H9 (cell line): ENCODE measurements at regions not wholly inside any gene's neighbourhood (a gene's known extent, or its start where the extent isn't known, plus 50 kb on each side); places are given as distances from the start of the nearest gene placed in this dataset.

Source experiments
- DNase-seq: peaks from one replicate; pipeline ENCODE4 v3.0.0-alpha.2; 2017
- H2AFZ ChIP-seq: one replicate; pipeline ENCODE4 v1.6.1; 2013; ENCODE audit warnings: mild to moderate bottlenecking, low read length, control low read depth, moderate library complexity
- H2AK5ac ChIP-seq: 2 replicates; pipeline ENCODE4 v1.6.1; 2013; ENCODE audit warnings: low read length, control low read depth, mixed read lengths; ENCODE audit not compliant: insufficient read length
- H2BK120ac ChIP-seq: one replicate; pipeline ENCODE4 v1.6.1; 2013; ENCODE audit warnings: low read depth, mild to moderate bottlenecking, low read length, control low read depth, inconsistent platforms; ENCODE audit not compliant: poor library complexity, severe bottlenecking
- H2BK12ac ChIP-seq: 2 replicates; pipeline ENCODE4 v1.6.1; 2013; ENCODE audit warnings: low read length, control low read depth, mixed read lengths, low read depth; ENCODE audit not compliant: insufficient read length
- H2BK15ac ChIP-seq: 2 replicates; pipeline ENCODE4 v1.6.1; 2013; ENCODE audit warnings: low read depth, low read length, control low read depth
- H2BK20ac ChIP-seq: one replicate; pipeline ENCODE4 v1.6.1; 2013; ENCODE audit warnings: low read depth, mild to moderate bottlenecking, low read length, control low read depth, inconsistent platforms; ENCODE audit not compliant: poor library complexity, severe bottlenecking
- H2BK5ac ChIP-seq: 2 replicates; pipeline ENCODE4 v1.6.1; 2013; ENCODE audit warnings: low read length, control low read depth, mixed read lengths; ENCODE audit not compliant: insufficient read length
- H3K14ac ChIP-seq: 2 replicates; pipeline ENCODE4 v1.6.1; 2013; ENCODE audit warnings: low read length, control low read depth; ENCODE audit not compliant: insufficient read depth
- H3K18ac ChIP-seq: 2 replicates; pipeline ENCODE4 v1.6.1; 2013; ENCODE audit warnings: low read depth, mild to moderate bottlenecking, mixed read lengths, low read length, control low read depth; ENCODE audit not compliant: insufficient read length
- H3K23ac ChIP-seq: 2 replicates; pipeline ENCODE4 v1.6.1; 2013; ENCODE audit warnings: low read length, control low read depth, mixed read lengths, low read depth; ENCODE audit not compliant: insufficient read length
- H3K23me2 ChIP-seq: 2 replicates; pipeline ENCODE4 v1.6.1; 2013; ENCODE audit warnings: low read depth, mild to moderate bottlenecking, mixed read lengths, low read length, control low read depth; ENCODE audit not compliant: insufficient read length, poor library complexity, severe bottlenecking
- H3K27ac ChIP-seq: 2 replicates; pipeline ENCODE4 v1.5.1; 2013; ENCODE audit warnings: low read length, control low read depth, mixed read lengths, low read depth; ENCODE audit not compliant: insufficient read length
- H3K27me3 ChIP-seq: 2 replicates; pipeline ENCODE4 v1.6.1; 2013; ENCODE audit warnings: low read length, control low read depth, inconsistent platforms; ENCODE audit not compliant: insufficient read depth
- H3K4ac ChIP-seq: 2 replicates; pipeline ENCODE4 v1.6.1; 2013; ENCODE audit warnings: low read depth, mild to moderate bottlenecking, control low read depth, inconsistent platforms, low read length, moderate library complexity
- H3K4me1 ChIP-seq: 2 replicates; pipeline ENCODE4 v1.6.1; 2013; ENCODE audit warnings: low read length, control low read depth, inconsistent platforms; ENCODE audit not compliant: insufficient read depth
- H3K4me2 ChIP-seq: 2 replicates; pipeline ENCODE4 v1.6.1; 2013; ENCODE audit warnings: low read length, control low read depth, mixed read lengths; ENCODE audit not compliant: insufficient read length, insufficient read depth
- H3K56ac ChIP-seq: 2 replicates; pipeline ENCODE4 v1.6.1; 2013; ENCODE audit warnings: low read depth, mild to moderate bottlenecking, mixed read lengths, low read length, control low read depth; ENCODE audit not compliant: insufficient read length
- H3K79me1 ChIP-seq: 2 replicates; pipeline ENCODE4 v1.6.1; 2013; ENCODE audit warnings: low read depth, mild to moderate bottlenecking, moderate library complexity, low read length, control low read depth, inconsistent platforms; ENCODE audit not compliant: insufficient read depth, poor library complexity, severe bottlenecking
- H3K79me2 ChIP-seq: 2 replicates; pipeline ENCODE4 v1.6.1; 2013; ENCODE audit warnings: low read length, control low read depth, inconsistent platforms; ENCODE audit not compliant: insufficient read depth
- H3K9ac ChIP-seq: 2 replicates; pipeline ENCODE4 v1.6.1; 2013; ENCODE audit warnings: low read length, control low read depth, mixed read lengths; ENCODE audit not compliant: insufficient read length; ENCODE audit errors: extremely low read depth
- H3K9me3 ChIP-seq: one replicate; pipeline ENCODE4 v1.6.1; 2013; ENCODE audit warnings: low read depth, low read length, inconsistent platforms; ENCODE audit not compliant: control insufficient read depth
- H3T11ph ChIP-seq: one replicate; pipeline ENCODE4 v1.6.1; 2013; ENCODE audit warnings: mild to moderate bottlenecking, low read length, control low read depth, inconsistent platforms
- H4K20me1 ChIP-seq: one replicate; pipeline ENCODE4 v1.6.1; 2013; ENCODE audit not compliant: control insufficient read depth, insufficient read length, insufficient read depth
- H4K5ac ChIP-seq: 2 replicates; pipeline ENCODE4 v1.6.1; 2013; ENCODE audit warnings: low read depth, mild to moderate bottlenecking, mixed read lengths, low read length, control low read depth; ENCODE audit not compliant: insufficient read length
- H4K8ac ChIP-seq: replicated peaks from 2 replicates; pipeline ENCODE4 v1.6.1; 2013; ENCODE audit warnings: low read length, control low read depth, mixed read lengths, low read depth; ENCODE audit not compliant: insufficient read length
- H4K91ac ChIP-seq: 2 replicates; pipeline ENCODE4 v1.6.1; 2013; ENCODE audit warnings: low read depth, mild to moderate bottlenecking, moderate library complexity, mixed read lengths, low read length, control low read depth; ENCODE audit not compliant: insufficient read length
- H3K27ac Mint-ChIP-seq, 3 experiments: 2 replicates in 2 of 3; 3 replicates in 1 of 3; pipeline ENCODE4 v1.8.0; 2020 to 2021; ENCODE audit warnings: mixed read lengths in 3 of 3, mild to moderate bottlenecking in 1 of 3, moderate library complexity in 1 of 3
- H3K27me3 Mint-ChIP-seq: 2 replicates; pipeline ENCODE4 v1.8.0; 2021; ENCODE audit warnings: low read depth, mild to moderate bottlenecking, moderate library complexity, mixed read lengths
- H3K36me3 Mint-ChIP-seq, 3 experiments: 2 replicates in 2 of 3; 3 replicates in 1 of 3; pipeline ENCODE4 v1.8.0; 2020 to 2021; ENCODE audit warnings: low read depth in 3 of 3, mixed read lengths in 3 of 3; ENCODE audit not compliant: insufficient read depth in 1 of 3
- H3K4me1 Mint-ChIP-seq, 2 experiments: 2 replicates each; pipeline ENCODE4 v1.8.0; 2020; ENCODE audit warnings: mixed read lengths in 2 of 2
- H3K4me3 Mint-ChIP-seq, 2 experiments: 2 replicates in 1 of 2; 3 replicates in 1 of 2; pipeline ENCODE4 v1.8.0; 2020 to 2021; ENCODE audit warnings: mild to moderate bottlenecking in 2 of 2, mixed read lengths in 2 of 2, moderate library complexity in 1 of 2
- H3K9me3 Mint-ChIP-seq, 2 experiments: 2 replicates in 1 of 2; 3 replicates in 1 of 2; pipeline ENCODE4 v1.8.0; 2020; ENCODE audit warnings: mild to moderate bottlenecking in 2 of 2, mixed read lengths in 2 of 2, moderate library complexity in 1 of 2
- CTCF ChIP-seq: fragments of 200-600 bp; sonication (generic); conservative IDR thresholded peaks from 3 replicates; pipeline ENCODE4 v1.8.0; 2021; ENCODE audit warnings: antibody characterized with exemption, mild to moderate bottlenecking

GRCh38 chr6:156352861-156353260, 424.3 kb upstream of the ARID1B start:
- H4K5ac ChIP-seq = no peak overlapping the region
- no peak for DNase-seq
- H3K79me2 ChIP-seq = no peaks in the 10 kb centered on the region
- H2BK120ac ChIP-seq = no peak overlapping the region
- Mint-ChIP-seq H3K27me3 (no peaks in the 10 kb centered on the region), H3K36me3 (no peaks in the 10 kb centered on the region; a peak in 3 of 7 replicates), H3K4me3 (no peak overlapping the region), H3K27ac (no peak overlapping the region), H3K9me3 (peaks cover 0 to 3% of the 10 kb centered on the region in 2 experiments; a peak in 2 of 5 replicates), H3K4me1 (no peaks in the 10 kb centered on the region)
- no peaks in the 10 kb centered on the region for H3K9me3 ChIP-seq
- H3K27me3 ChIP-seq = no peaks in the 10 kb centered on the region
- no peaks in the 10 kb centered on the region for H3K23me2 ChIP-seq
- no peak overlapping the region for H2AK5ac ChIP-seq
- H3T11ph ChIP-seq = no peak overlapping the region
- H3K9ac ChIP-seq = no peak overlapping the region
- no peak overlapping the region for H4K91ac ChIP-seq
- no peak overlapping the region for H3K56ac ChIP-seq
- TF ChIP-seq CTCF = no peak
- no peak overlapping the region for H3K18ac ChIP-seq
- no peak overlapping the region for H4K8ac ChIP-seq
- H3K4me1 ChIP-seq = no peaks in the 10 kb centered on the region
- no peaks in the 10 kb centered on the region for H4K20me1 ChIP-seq
- H2BK5ac ChIP-seq = no peak overlapping the region
- H2BK20ac ChIP-seq = no peak overlapping the region
- H3K4ac ChIP-seq = no peak overlapping the region
- H3K79me1 ChIP-seq = no peaks in the 10 kb centered on the region
- H2BK15ac ChIP-seq = no peak overlapping the region
- no peak overlapping the region for H2AFZ ChIP-seq
- no peak overlapping the region for H3K4me2 ChIP-seq
- no peak overlapping the region for H3K23ac ChIP-seq
- no peak overlapping the region for H3K14ac ChIP-seq
- no peak overlapping the region for H3K27ac ChIP-seq
- H2BK12ac ChIP-seq = no peak overlapping the region
